Suprapubic skin (tissue), 3 donors: ENCODE measurements at regions not wholly inside any gene's neighbourhood (a gene's known extent, or its start where the extent isn't known, plus 50 kb on each side); places are given as distances from the start of the nearest gene placed in this dataset.

Experiments
- CTCF ChIP-seq, 2 donors: fragments of 200-600 bp in 1 of 2; fragments of 450-650 bp in 1 of 2; sonication (generic) in 1 of 2; IDR thresholded peaks; one replicate each; pipeline ENCODE4 v1.5.1; 2016 to 2019; ENCODE audit warnings: antibody characterized with exemption in 2 of 2, mild to moderate bottlenecking in 1 of 2, moderate library complexity in 1 of 2
- POLR2AphosphoS5 ChIP-seq, 3 donors: sonication (generic); formaldehyde crosslinking; IDR thresholded peaks; one replicate each; pipeline ENCODE4 v1.6.1; 2017; ENCODE audit warnings: antibody characterized with exemption in 3 of 3

DNA sequence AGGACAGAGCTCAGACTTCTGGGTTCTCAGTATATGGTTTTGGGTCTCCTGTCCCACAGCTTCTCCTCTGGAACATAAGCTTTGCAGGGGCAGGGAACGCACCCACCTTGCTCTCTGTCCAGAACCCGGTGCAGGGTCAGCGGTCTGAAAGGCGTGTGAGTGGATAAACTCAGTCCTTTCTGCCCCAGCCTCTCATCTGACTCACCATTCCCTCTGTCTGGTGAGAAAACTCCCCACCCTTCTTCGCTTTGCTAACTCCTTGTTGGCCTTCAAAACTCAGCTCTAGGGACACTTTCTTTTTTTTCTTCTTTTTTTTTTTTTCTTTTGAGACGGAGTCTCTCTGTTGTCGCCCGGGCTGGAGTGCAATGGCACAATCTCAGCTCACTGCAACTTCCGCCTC, 68.9 kb upstream of the NUP50 start:
- TF ChIP-seq POLR2AphosphoS5 (IDR thresholded peaks at IDR 0.05): no peak
- no peak for TF ChIP-seq CTCF (IDR thresholded peaks at IDR 0.05)
